T-helper 1 cell treated with Interleukin-12 subunit alpha and Interleukin-12 subunit beta and Interleukin-4 antibody, amounts not matched to agents 30 ng/mL and 1 ng/mL, for 36 hours (primary cell): ENCODE measurements at regions not wholly inside any gene's neighbourhood (a gene's known extent, or its start where the extent isn't known, plus 50 kb on each side); places are given as distances from the start of the nearest gene placed in this dataset.

Experiments
- intact Hi-C: fragments of 100-400 bp; cut with micrococcal nuclease; formaldehyde crosslinking; loops from one replicate; pipeline ENCODE4 v1.15.1; 2024

GRCh38 chr5:56466136-56466816, 233.1 kb upstream of the ANKRD55 start:
- intact Hi-C loops = no loop called here

DNA sequence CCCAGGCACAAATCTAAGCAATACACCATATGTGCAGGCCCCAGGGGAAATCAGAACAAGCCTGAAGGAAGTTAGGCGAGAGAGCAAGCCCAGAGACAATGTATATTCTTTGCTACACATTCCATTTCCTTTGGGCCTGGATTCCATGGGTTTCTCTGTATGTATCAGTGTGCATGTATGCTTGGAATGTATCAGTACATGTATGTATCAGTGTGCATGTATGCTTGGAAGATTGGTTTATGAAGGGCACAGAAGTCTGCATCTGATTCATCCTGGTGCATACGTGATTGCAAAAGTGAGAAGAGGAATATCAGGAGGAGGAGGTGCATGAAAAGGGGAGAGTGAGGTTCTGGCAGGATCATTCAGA, 232.6 kb upstream of the ANKRD55 start:
- intact Hi-C loops = no loop called here

GRCh38 chr5:56464935-56465768, 232.0 kb upstream of the ANKRD55 start:
- intact Hi-C loops = no loop called here

DNA sequence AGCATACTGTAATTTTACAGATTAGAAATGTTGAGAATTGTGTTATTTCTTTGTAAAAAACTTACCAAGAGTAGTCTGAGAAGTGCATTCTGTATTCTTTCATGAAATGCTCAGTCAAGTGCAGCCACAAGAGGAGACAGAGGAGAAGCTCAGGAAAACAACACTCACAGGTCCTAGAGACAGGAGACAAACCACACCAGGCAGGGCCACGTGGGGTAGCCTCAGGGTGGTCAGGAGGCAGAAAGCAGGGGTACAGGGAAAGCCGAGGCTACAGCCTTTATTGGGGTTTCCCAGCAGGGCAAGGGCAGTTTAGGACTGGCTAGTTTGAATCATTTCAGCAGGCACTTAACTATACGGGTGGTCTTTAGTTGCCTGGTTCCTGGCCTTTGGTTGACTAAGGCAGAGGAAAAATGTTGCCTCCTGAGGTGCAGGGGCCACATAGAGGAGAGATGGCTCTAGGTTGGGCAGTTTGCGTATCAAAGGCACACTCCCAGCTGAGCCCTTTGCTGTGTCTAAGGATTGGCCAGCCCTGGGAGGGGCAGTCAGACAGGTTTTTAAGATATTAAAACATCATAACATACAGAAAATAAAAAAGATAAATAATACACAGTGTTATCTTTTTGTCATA, 230.9 kb upstream of the ANKRD55 start:
- intact Hi-C loops = no loop called here

GRCh38 chr5:56461584-56461983, 228.5 kb upstream of the ANKRD55 start:
- intact Hi-C loops = no loop called here

GRCh38 chr5:56460681-56461191, 227.6 kb upstream of the ANKRD55 start:
- intact Hi-C loops = no loop called here

- intact Hi-C loops = no loop called here
These were observed 227.0 kb upstream of the ANKRD55 start for GRCh38 chr5:56460195-56460546.

- intact Hi-C loops = no loop called here
These were observed 226.5 kb upstream of the ANKRD55 start for GRCh38 chr5:56459394-56460194.

DNA sequence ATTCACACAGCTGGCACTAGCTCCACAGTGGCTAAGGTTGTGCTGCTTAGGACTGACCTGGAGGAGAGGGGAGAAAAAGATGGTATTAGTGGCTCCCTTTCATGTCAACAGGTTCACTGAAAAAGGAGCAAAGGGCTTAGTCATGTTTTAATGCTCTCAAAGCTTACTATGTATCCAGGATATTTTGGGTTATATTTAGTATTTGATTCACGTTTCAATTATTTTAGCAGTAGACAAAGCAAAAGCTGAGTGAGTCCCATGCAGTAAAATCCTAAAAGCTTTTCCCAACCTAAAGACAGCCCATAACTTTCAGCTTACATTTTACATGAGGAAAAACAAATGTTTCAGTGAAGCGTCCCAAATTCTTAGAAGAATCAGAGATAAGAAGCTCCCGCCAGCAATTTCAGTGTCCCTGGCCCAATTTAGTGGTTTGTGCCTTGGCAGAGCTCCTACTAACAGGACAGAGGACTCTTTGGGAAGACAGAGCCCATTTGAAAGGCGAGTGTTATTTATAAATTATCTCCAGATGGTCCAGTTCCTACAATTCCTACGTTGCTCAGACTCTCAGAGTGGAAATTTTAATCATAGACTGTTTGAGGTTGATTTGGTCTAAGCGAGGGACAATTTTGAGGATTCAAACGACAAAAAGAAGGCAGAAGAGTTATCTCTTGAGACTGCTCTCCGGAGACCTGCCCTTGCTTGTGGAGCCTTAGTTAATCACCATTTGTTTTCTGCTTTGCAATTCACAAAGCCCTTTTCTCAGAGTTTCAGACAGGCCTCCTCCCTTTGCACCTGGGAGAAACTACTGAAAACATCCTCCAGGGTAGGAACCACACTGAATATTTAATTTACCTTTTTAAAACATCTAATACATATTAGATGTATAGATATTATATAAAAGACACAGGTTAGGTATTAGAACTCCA, 225.0 kb upstream of the ANKRD55 start:
- intact Hi-C loops = no loop called here

DNA sequence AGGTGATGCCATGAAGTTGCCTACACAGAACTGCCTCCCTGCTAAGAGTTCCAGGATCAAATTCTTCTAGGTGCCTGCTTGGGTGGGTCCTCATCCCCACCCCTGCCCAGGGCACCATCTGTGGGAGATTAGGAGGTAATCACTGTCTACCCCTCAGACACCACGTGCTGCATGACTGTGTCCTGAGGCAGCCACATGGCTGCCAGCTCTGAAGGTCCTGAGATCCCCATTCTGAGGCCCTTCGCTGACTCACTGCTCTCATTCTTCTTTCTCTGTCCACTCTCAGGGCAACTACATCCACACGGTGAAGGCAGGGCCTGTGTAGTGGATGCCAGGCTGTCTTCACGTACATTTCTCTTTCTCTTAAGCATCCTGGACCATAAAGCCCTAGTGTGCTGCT, 222.9 kb upstream of the ANKRD55 start:
- intact Hi-C loops = no loop called here

- intact Hi-C loops = no loop called here
These were observed 222.3 kb upstream of the ANKRD55 start for GRCh38 chr5:56455417-56455816.

- intact Hi-C loops = no loop called here
These were observed 221.2 kb upstream of the ANKRD55 start for GRCh38 chr5:56454219-56454862.

- intact Hi-C loops = no loop called here
These were observed 218.6 kb upstream of the ANKRD55 start for GRCh38 chr5:56451742-56452141.

GRCh38 chr5:56450766-56451165, 217.6 kb upstream of the ANKRD55 start:
- intact Hi-C loops = no loop called here

- intact Hi-C loops = no loop called here
These were observed 216.0 kb upstream of the ANKRD55 start for GRCh38 chr5:56449071-56449640.

GRCh38 chr5:56447656-56448055, 214.5 kb upstream of the ANKRD55 start:
- intact Hi-C loops = no loop called here

GRCh38 chr5:56447232-56447631, 214.1 kb upstream of the ANKRD55 start:
- intact Hi-C loops = no loop called here

DNA sequence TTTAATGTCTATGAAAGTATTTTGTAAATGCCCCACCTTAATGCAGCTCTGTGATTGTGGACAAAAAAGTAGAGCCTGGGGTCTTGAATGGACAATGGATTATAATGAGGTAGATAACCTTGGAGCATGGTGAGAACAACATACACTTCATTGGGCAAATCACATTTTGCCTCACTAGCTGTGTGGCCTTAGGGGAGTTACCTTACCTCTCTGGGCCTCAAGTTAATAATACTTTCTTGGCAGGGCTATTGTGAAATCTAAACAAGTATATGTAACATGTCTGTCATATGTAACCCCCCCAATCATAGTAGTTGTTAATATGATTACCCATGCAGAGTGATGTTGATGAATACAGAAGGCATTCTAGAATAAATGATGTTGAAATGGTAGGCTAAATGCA, 213.6 kb upstream of the ANKRD55 start:
- intact Hi-C loops = no loop called here

DNA sequence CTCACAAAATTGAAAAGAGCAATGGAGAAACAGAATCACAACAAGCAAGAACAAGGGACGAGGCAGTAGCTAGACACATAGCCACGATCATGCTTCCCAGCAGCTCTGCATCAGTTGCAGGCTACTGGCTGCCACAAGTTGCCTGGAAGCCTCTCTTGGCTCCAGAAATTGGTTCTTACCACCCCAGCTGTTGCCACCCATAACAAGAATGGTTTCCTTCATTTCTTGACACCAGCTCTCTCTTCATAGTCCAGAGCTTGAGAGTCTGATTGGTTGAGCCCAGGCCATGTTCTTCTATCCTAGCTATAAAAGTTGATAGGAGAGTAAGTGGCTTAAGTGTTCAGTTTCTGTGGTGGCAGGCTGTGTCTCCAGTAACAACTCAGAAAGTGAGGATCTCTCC, 210.7 kb upstream of the ANKRD55 start:
- intact Hi-C loops = no loop called here
